GM12873 (cell line): ENCODE measurements at regions not wholly inside any gene's neighbourhood (a gene's known extent, or its start where the extent isn't known, plus 50 kb on each side); places are given as distances from the start of the nearest gene placed in this dataset.

Experiments used
- CTCF ChIP-seq: IDR thresholded peaks from 2 replicates; pipeline ENCODE4 v1.5.1; 2012; ENCODE audit warnings: low read depth, mild to moderate bottlenecking, moderate library complexity, low read length, control low read depth; ENCODE audit not compliant: insufficient read depth; ENCODE audit errors: missing control alignments

GRCh38 chr5:106089073-106089472, 1581.7 kb downstream of the EFNA5 start:
- no peak for TF ChIP-seq CTCF

GRCh38 chr5:106088462-106088861, 1582.3 kb downstream of the EFNA5 start:
- no peak for TF ChIP-seq CTCF

GRCh38 chr5:106086352-106086751, 1584.4 kb downstream of the EFNA5 start:
- TF ChIP-seq CTCF = no peak

GRCh38 chr5:106085556-106085955, 1585.2 kb downstream of the EFNA5 start:
- TF ChIP-seq CTCF = no peak

- no peak for TF ChIP-seq CTCF
Observed at GRCh38 chr5:106085136-106085535, 1585.6 kb downstream of the EFNA5 start.

- no peak for TF ChIP-seq CTCF
Observed at GRCh38 chr5:106080535-106080934, 1590.2 kb downstream of the EFNA5 start.

GRCh38 chr5:106076655-106077054, 1594.1 kb downstream of the EFNA5 start:
- TF ChIP-seq CTCF = no peak
